Transverse colon (tissue), 4 donors: ENCODE measurements at regions not wholly inside any gene's neighbourhood (a gene's known extent, or its start where the extent isn't known, plus 50 kb on each side); places are given as distances from the start of the nearest gene placed in this dataset.

Experiments
- POLR2A ChIP-seq: fragments of 450-650 bp; IDR thresholded peaks from one replicate; pipeline ENCODE4 v1.6.1; 2016; ENCODE audit warnings: antibody characterized with exemption, mild to moderate bottlenecking, moderate library complexity
- POLR2AphosphoS5 ChIP-seq, 3 donors: sonication (generic); formaldehyde crosslinking; IDR thresholded peaks; one replicate each; pipeline ENCODE4 v1.6.1; 2016; ENCODE audit warnings: antibody characterized with exemption in 3 of 3
- TF ChIP-seq, protein P1 (sequence below), 5 experiments: fragments of 200-600 bp in 3 of 5; fragments of 450-650 bp in 2 of 5; sonication (generic) in 3 of 5; IDR thresholded peaks; 1 replicate in 2 of 5; 2 replicates in 3 of 5; pipeline ENCODE4 v1.5.1; 2016 to 2017; ENCODE audit warnings: antibody characterized with exemption in 5 of 5, inconsistent platforms in 3 of 5, mild to moderate bottlenecking in 2 of 5, moderate library complexity in 1 of 5

DNA sequence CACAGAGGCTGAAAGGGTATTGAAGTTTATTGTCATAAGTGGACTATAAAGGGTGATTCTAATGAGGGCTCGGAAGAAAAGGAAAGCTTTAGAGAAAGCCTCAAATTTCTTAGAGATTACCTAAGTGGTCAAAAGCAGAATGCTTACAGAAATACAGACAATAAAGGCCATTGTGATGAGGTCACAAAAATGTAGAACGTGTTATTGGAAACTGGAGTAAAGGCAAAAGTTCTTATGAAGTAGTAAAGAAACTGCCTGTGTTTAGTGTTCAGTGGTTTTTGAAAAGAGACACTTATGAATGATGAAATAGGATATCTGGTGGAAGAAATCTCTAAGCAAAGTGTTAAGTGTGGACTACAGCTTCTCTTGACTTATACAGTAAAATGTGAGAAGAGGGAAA is 726.9 kb downstream of the DNAH5 start:
- TF ChIP-seq, protein P1, sequence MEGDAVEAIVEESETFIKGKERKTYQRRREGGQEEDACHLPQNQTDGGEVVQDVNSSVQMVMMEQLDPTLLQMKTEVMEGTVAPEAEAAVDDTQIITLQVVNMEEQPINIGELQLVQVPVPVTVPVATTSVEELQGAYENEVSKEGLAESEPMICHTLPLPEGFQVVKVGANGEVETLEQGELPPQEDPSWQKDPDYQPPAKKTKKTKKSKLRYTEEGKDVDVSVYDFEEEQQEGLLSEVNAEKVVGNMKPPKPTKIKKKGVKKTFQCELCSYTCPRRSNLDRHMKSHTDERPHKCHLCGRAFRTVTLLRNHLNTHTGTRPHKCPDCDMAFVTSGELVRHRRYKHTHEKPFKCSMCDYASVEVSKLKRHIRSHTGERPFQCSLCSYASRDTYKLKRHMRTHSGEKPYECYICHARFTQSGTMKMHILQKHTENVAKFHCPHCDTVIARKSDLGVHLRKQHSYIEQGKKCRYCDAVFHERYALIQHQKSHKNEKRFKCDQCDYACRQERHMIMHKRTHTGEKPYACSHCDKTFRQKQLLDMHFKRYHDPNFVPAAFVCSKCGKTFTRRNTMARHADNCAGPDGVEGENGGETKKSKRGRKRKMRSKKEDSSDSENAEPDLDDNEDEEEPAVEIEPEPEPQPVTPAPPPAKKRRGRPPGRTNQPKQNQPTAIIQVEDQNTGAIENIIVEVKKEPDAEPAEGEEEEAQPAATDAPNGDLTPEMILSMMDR (IDR thresholded peaks at IDR 0.05): no peak
- TF ChIP-seq POLR2A (no peak), POLR2AphosphoS5 (IDR thresholded peaks at IDR 0.05) (no peak)
